ENCODE measurements at regions not wholly inside any gene's neighbourhood (a gene's known extent, or its start where the extent isn't known, plus 50 kb on each side); places are given as distances from the start of the nearest gene placed in this dataset.
A peak's percentile ranks its signal among the peaks of the same experiment; 100 is the strongest.

GRCh38 chr17:33651686-33652085 lies 358.6 kb upstream of the ASIC2 start:
- Mint-ChIP-seq H3K36me3 (ENCODE audit: low read depth) (no peaks in the 10 kb centered on the region), H3K27me3 (peaks cover 11% of the 10 kb centered on the region), H3K27ac (no peak overlapping the region), H3K4me3 (no peak overlapping the region), H3K4me1 (no peaks in the 10 kb centered on the region), H3K9me3 (ENCODE audit: low read depth) (no peaks in the 10 kb centered on the region)
- ATAC-seq (no peak), DNase-seq (no peak)
- CTCF ChIA-PET = interaction anchor here (0.6 kb wide), 1 partner anchor 52 kb away, joined by 3 read pairs; no protein-coding TSS in a partner anchor
- POLR2A ChIA-PET = no interaction called here
- intact Hi-C loops (cut with DNase I, micrococcal nuclease) = no loop called here

DNA sequence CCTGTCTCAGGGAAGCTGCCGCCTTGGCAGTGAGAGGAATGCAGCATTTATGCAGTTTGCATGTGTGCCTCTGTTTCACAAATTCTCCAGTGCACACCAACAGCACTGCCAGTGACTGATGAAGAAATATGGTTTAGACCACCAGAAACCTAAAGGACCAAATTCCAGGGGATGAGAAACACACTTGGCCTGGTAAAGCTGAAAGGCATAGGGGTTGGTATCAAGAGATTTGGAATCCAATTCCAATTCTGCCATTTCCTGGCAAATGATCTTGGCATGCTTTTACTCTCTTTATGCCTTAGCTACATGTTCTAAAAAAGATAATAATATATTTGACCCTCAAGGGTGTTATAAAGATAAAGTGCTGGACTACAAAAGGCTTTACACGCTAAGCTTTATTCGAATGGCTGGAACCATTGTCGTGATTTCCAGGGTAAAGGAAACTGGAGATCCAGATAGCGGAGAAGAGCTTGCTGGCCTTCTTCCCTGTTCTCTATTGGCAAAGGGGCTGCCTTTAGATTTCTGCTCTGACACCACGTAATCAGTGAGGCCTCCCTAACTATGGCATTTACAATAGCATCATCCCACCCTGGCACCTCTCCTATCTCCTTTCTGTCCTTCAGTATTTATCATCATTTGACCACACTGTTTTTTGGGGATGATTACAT lies 359.8 kb upstream of the ASIC2 start:
- DNase-seq (no peak), ATAC-seq (no peak)
- no peak overlapping the region for H3K27ac Mint-ChIP-seq
- no peaks in the 10 kb centered on the region for H3K36me3 Mint-ChIP-seq (ENCODE audit: low read depth)
- ChIA-PET CTCF (interaction anchor here (1.0 kb wide), 1 partner anchor 133 kb away, joined by 4 read pairs; no protein-coding TSS in a partner anchor), POLR2A (no interaction called here)
- no peak overlapping the region for H3K4me3 Mint-ChIP-seq
- intact Hi-C loops (cut with DNase I, micrococcal nuclease) = no loop called here
- H3K9me3 Mint-ChIP-seq (ENCODE audit: low read depth) = no peaks in the 10 kb centered on the region
- no peaks in the 10 kb centered on the region for H3K4me1 Mint-ChIP-seq
- peaks cover 6% of the 10 kb centered on the region for H3K27me3 Mint-ChIP-seq

GRCh38 chr17:33653399-33653788 lies 360.3 kb upstream of the ASIC2 start:
- ChIA-PET POLR2A (no interaction called here), CTCF (interaction anchor here (1.0 kb wide), 1 partner anchor 134 kb away, joined by 4 read pairs; no protein-coding TSS in a partner anchor)
- intact Hi-C loops (cut with DNase I, micrococcal nuclease) = no loop called here
- DNase-seq (no peak), ATAC-seq (no peak)
- Mint-ChIP-seq H3K4me3 (no peak overlapping the region), H3K36me3 (ENCODE audit: low read depth) (no peaks in the 10 kb centered on the region), H3K27ac (no peak overlapping the region), H3K27me3 (peaks cover 6% of the 10 kb centered on the region), H3K4me1 (no peaks in the 10 kb centered on the region), H3K9me3 (ENCODE audit: low read depth) (no peaks in the 10 kb centered on the region)

DNA sequence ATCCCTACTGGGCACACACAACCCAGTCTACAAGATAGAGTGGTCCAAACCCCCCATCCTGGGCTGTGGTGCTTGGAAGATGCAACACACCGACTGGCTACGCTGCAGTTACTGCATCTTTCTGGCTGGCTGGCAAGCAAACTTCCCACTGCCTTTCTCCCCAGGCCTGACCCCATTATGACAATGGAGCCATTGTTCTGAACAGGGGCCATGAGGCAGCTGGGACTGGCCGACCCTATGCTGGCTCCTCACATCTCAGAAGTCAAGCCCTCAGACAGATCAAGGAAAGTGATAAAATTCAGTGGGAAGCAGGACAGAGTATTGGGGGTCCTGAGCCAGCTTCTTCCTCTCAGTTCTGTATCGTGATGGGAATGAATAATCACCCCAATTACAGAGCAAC lies 364.1 kb upstream of the ASIC2 start:
- DNase-seq = no peak
- POLR2A ChIA-PET = no interaction called here
- Mint-ChIP-seq H3K9me3 (ENCODE audit: low read depth) (no peaks in the 10 kb centered on the region), H3K27ac (no peak overlapping the region), H3K36me3 (ENCODE audit: low read depth) (no peaks in the 10 kb centered on the region), H3K4me3 (no peak overlapping the region), H3K4me1 (no peaks in the 10 kb centered on the region), H3K27me3 (peaks cover 2% of the 10 kb centered on the region)
- no peak for ATAC-seq
- intact Hi-C loops (cut with DNase I, micrococcal nuclease) = no loop called here
- CTCF ChIA-PET = no interaction called here

DNA sequence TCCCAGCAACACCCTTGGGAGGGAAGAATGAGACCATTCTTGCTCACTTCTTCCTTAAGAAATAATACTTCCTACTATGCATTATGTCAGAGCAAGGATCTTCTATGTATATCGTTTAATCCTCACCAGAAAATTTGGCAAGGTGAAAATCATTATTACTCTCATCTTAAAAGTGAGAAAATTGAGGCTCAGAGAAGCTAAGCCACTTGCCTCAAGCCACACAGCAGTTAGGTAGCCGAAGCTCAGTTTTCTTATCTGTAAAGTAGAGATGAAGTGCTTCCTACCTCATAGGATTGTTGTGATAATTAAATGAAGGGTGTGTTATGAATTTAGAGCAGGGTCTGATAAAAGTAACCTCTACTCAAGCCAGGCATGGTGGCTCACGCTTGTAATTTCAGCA lies 368.9 kb upstream of the ASIC2 start:
- intact Hi-C loops (cut with DNase I, micrococcal nuclease) = loop anchor here in 1 of 2 experiments (10.0 kb wide), 1 partner anchor 713 kb away; no protein-coding TSS in a partner anchor
- H3K9me3 Mint-ChIP-seq (ENCODE audit: low read depth) = no peaks in the 10 kb centered on the region
- no peak for DNase-seq

DNA sequence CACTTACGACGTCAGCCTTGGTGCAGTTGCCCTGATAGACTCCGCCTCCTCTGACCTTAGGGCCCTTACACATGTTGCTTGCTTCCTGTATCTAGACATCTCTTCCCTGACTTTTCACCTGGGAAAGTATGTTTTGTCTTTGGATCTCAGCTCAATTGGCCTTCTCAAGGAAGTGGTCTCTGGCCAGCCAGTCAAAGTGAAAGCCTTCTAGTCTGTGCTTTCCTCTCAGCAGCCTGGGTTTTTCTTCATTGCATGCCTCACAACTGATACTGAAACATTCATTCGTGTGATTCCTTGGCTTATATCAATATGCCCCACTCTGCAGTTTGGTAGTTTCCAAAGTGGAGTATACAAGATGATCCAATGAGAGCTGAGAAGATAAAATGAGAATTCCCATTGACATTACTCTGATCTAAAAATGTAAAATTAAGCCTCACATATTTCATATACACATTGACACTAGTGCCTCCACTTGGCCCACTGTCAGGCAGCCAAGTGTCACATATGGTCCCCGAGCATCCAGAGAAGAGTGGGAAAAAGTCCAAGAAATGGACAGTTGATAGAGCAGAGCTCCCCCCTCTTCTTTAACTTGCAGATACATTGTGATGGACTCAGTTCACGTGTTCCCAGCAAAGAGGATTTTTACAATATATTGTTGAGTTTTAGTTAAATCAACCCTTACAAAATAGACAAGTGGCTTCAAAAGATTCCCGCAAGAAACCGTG lies 371.2 kb upstream of the ASIC2 start:
- DNase-seq = no peak
- Mint-ChIP-seq H3K27me3 (peaks cover 7% of the 10 kb centered on the region), H3K36me3 (ENCODE audit: low read depth) (no peaks in the 10 kb centered on the region), H3K27ac (no peak overlapping the region), H3K4me3 (no peak overlapping the region), H3K9me3 (ENCODE audit: low read depth) (no peaks in the 10 kb centered on the region), H3K4me1 (peaks cover 10% of the 10 kb centered on the region)
- ChIA-PET POLR2A (no interaction called here), CTCF (no interaction called here)
- ATAC-seq = no peak
- intact Hi-C loops (cut with DNase I, micrococcal nuclease) = loop anchor here in 1 of 2 experiments (10.0 kb wide), 1 partner anchor 711 kb away; no protein-coding TSS in a partner anchor

More for the DNA sequence above, 368.9 kb upstream of the ASIC2 start:
- ATAC-seq = no peak
- no peaks in the 10 kb centered on the region for H3K36me3 Mint-ChIP-seq (ENCODE audit: low read depth)
- no peak overlapping the region for H3K4me3 Mint-ChIP-seq
- no peak overlapping the region for H3K27ac Mint-ChIP-seq
- peaks cover 3% of the 10 kb centered on the region for H3K4me1 Mint-ChIP-seq
- CTCF ChIA-PET = no interaction called here
- POLR2A ChIA-PET = no interaction called here
- H3K27me3 Mint-ChIP-seq = peaks cover 7% of the 10 kb centered on the region

DNA sequence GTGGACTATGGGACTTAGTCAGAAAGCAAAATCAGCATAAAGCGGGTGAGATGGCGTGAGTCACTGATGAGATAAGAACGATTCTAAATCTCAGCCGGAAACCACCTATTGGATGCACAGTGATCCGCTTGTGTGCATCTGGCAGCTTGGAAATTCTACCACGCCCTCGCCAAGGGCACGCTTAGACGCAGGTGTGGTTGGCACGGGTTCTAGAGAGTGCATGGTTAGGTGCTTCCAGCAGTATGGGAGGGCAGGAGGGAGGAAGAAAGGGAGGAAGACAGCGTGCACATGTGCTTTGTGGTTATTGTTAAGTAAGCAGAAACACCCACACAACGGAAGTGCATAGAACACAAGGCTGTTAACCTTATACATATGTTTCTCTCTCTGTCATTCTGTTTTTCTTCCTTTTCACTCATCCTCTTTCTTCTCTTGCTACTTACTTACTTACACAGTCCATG lies 374.0 kb upstream of the ASIC2 start:
- intact Hi-C loops (cut with DNase I, micrococcal nuclease) = loop anchor here in 1 of 2 experiments (10.0 kb wide), 1 partner anchor 708 kb away; no protein-coding TSS in a partner anchor
- H3K9me3 Mint-ChIP-seq (ENCODE audit: low read depth) = no peaks in the 10 kb centered on the region
- ATAC-seq (peak; percentile 91), DNase-seq (peak; percentile 60)
- CTCF ChIA-PET = no interaction called here
- H3K27ac Mint-ChIP-seq = no peak overlapping the region
- POLR2A ChIA-PET = no interaction called here
- no peaks in the 10 kb centered on the region for H3K36me3 Mint-ChIP-seq (ENCODE audit: low read depth)
- peaks cover 7% of the 10 kb centered on the region for H3K27me3 Mint-ChIP-seq
- peaks cover 10% of the 10 kb centered on the region for H3K4me1 Mint-ChIP-seq
- H3K4me3 Mint-ChIP-seq = no peak overlapping the region

GRCh38 chr17:33667671-33668070 lies 374.6 kb upstream of the ASIC2 start:
- no peaks in the 10 kb centered on the region for H3K36me3 Mint-ChIP-seq (ENCODE audit: low read depth)
- ATAC-seq (no peak), DNase-seq (no peak)
- H3K27me3 Mint-ChIP-seq = peaks cover 7% of the 10 kb centered on the region
- POLR2A ChIA-PET = no interaction called here
- no peak overlapping the region for H3K4me3 Mint-ChIP-seq
- intact Hi-C loops (cut with DNase I, micrococcal nuclease) = loop anchor here in 1 of 2 experiments (10.0 kb wide), 1 partner anchor 707 kb away; no protein-coding TSS in a partner anchor
- peaks cover 10% of the 10 kb centered on the region for H3K4me1 Mint-ChIP-seq
- H3K9me3 Mint-ChIP-seq (ENCODE audit: low read depth) = no peaks in the 10 kb centered on the region
- CTCF ChIA-PET = no interaction called here
- H3K27ac Mint-ChIP-seq = no peak overlapping the region

DNA sequence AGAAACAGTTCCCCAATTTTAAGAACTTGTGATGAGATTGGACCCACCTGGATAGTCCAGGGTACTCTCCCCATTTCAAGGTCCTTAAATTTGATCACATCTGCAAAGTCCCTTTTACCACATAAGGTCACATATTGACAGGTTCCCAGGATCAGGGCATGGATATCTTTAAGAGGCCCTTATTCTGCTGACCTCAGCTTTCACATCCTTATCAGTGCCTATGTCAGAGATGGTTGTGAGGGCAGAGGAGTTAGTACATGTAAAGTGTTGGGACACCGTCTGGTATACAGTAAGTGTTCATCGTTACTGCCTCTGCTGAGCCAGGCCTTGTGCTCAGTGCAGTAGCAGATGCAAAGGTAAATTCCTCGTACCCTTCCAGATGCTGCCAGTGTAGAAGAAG lies 375.4 kb upstream of the ASIC2 start:
- no peaks in the 10 kb centered on the region for H3K9me3 Mint-ChIP-seq (ENCODE audit: low read depth)
- H3K4me1 Mint-ChIP-seq = peaks cover 10% of the 10 kb centered on the region
- intact Hi-C loops (cut with DNase I, micrococcal nuclease) = loop anchor here in 1 of 2 experiments (10.0 kb wide), 1 partner anchor 706 kb away; no protein-coding TSS in a partner anchor
- H3K4me3 Mint-ChIP-seq = no peak overlapping the region
- no peak overlapping the region for H3K27ac Mint-ChIP-seq
- CTCF ChIA-PET = no interaction called here
- no peaks in the 10 kb centered on the region for H3K36me3 Mint-ChIP-seq (ENCODE audit: low read depth)
- DNase-seq = no peak
- no peak for ATAC-seq
- peaks cover 10% of the 10 kb centered on the region for H3K27me3 Mint-ChIP-seq
- POLR2A ChIA-PET = no interaction called here

DNA sequence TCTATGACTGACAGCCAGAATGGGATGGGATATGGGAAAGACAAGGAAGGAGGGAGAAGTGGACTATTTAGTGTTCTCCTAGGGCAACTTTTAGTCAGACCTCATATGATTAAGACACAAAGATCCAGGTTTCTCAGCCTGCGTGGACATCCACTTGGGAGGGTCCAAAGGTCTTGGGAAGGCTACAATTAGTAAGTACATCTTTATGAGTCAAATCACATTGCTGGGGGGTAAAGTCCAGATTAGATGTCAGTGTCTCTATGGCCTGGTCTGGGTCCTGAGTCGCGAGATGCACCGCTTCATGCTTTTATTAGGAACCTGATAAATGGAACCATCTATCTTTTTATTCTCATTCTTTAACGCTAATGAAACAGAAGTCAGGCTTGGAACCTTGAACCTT lies 378.4 kb upstream of the ASIC2 start:
- no peak for ATAC-seq
- peaks cover 2% of the 10 kb centered on the region for H3K27me3 Mint-ChIP-seq
- no peak overlapping the region for H3K27ac Mint-ChIP-seq
- H3K9me3 Mint-ChIP-seq (ENCODE audit: low read depth) = no peaks in the 10 kb centered on the region
- intact Hi-C loops (cut with DNase I, micrococcal nuclease) = loop anchor here (5.0 to 10.0 kb wide), 3 partner anchors 51 to 637 kb away; no protein-coding TSS in a partner anchor
- ChIA-PET CTCF (no interaction called here), POLR2A (no interaction called here)
- peaks cover 8% of the 10 kb centered on the region for H3K4me1 Mint-ChIP-seq
- no peak for DNase-seq
- H3K4me3 Mint-ChIP-seq = no peak overlapping the region
- H3K36me3 Mint-ChIP-seq (ENCODE audit: low read depth) = no peaks in the 10 kb centered on the region

GRCh38 chr17:33674685-33675084 lies 381.6 kb upstream of the ASIC2 start:
- CTCF ChIA-PET = interaction anchor here (0.5 to 2.2 kb wide), 15 partner anchors 10 to 808 kb away, joined by 3 to 8 read pairs (median 4); no protein-coding TSS in a partner anchor
- Mint-ChIP-seq H3K27me3 (peaks cover 2% of the 10 kb centered on the region), H3K36me3 (ENCODE audit: low read depth) (no peaks in the 10 kb centered on the region), H3K4me3 (no peak overlapping the region), H3K4me1 (peaks cover 3% of the 10 kb centered on the region), H3K27ac (no peak overlapping the region), H3K9me3 (ENCODE audit: low read depth) (no peaks in the 10 kb centered on the region)
- DNase-seq (peak; percentile 76), ATAC-seq (peak; percentile 85)
- POLR2A ChIA-PET = interaction anchor here (0.6 kb wide), 1 partner anchor 95 kb away, joined by 3 read pairs; no protein-coding TSS in a partner anchor
- intact Hi-C loops (cut with DNase I, micrococcal nuclease) = loop anchor here (1.0 to 10.0 kb wide), 5 partner anchors 48 to 640 kb away; no protein-coding TSS in a partner anchor

All from activated CD4-positive, alpha-beta T cell treated with anti-CD3 and anti-CD28 coated beads for 36 hours (primary cell).